ENCODE measurements at regions not wholly inside any gene's neighbourhood (a gene's known extent, or its start where the extent isn't known, plus 50 kb on each side); places are given as distances from the start of the nearest gene placed in this dataset.

GRCh38 chr2:78873526-78873925 lies 152.0 kb upstream of the REG3G start:
- no peak for DNase-seq

DNA sequence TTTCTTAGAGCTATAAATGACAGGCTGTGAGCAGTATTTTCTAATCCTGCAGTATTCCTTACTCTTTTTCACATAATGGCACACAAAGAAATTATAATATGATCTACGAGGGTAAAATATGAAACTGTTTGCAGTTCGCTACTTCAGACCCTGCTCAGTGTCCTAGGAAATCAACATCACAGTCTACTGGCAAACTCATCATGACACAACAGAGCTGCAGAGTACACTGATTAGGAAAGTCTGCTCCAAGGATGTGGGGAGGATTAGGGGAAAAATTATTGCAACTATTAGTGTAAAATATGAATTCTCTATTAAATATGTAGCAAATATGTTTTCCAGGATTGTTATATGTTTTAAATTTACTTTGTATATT lies 149.2 kb upstream of the REG3G start:
- DNase-seq, result no peak

DNA sequence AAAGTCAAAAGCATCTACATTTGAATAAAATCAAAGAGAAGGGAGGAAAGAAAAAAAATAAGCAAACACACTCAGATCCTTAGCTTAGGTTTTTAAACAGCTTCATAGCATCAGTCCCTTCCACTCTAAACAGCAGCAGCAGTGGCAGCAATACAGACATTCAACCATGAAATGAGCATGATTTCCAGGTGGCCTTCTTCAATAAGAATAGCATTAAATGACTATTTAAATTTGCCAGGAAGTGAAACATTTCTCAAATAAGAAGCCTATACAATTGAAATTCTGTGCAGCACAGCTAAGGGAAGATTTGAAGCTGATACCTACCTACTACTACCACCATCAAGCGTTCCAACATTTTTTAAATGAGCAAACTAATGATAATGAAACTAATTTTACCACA lies 138.1 kb upstream of the REG3G start:
- DNase-seq, result no peak

- no peak for DNase-seq
Measured at GRCh38 chr2:78890935-78891334, 134.6 kb upstream of the REG3G start.

GRCh38 chr2:78892295-78892694 lies 133.2 kb upstream of the REG3G start:
- no peak for DNase-seq

DNA sequence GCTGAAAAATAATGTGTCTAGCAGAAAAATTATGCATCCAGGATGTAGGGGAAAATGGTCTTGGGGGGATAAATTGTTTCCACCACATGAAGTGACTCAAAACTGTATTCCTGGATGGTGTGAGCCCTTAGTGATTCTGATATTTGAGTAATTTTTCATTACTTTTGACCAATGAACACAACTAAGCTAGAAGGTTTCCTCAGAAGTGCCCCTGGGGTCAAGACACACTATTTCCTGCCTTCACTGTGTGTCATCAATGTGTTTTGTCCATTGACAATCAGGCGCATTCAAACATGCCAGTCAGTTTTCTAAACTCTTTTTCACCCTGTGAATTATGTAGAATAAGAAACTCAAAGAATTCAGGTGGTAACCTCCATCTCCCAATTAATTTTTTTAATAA lies 130.5 kb upstream of the REG3G start:
- DNase-seq, result no peak

- DNase-seq, result no peak
Measured at GRCh38 chr2:78896536-78896935, 129.0 kb upstream of the REG3G start.

DNA sequence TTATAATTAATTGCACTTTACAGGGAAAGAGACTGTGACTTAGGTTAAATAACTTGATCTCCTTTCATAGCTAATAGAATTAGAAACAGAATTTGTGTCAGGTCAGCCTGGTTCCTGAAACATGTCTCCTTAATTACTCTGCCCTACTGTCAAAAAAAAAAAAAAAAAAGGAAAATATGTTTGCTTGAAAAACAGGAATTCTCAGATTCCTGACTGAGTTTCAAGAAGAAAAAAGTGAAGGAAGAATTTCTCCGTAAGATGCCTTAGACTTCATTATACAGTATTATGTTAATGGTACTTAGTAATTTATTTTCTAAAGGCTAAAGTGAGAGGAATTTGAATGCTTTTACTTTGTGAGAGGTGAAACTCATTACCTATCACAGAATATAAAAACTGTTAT lies 118.4 kb upstream of the REG3G start:
- DNase-seq, result no peak

DNA sequence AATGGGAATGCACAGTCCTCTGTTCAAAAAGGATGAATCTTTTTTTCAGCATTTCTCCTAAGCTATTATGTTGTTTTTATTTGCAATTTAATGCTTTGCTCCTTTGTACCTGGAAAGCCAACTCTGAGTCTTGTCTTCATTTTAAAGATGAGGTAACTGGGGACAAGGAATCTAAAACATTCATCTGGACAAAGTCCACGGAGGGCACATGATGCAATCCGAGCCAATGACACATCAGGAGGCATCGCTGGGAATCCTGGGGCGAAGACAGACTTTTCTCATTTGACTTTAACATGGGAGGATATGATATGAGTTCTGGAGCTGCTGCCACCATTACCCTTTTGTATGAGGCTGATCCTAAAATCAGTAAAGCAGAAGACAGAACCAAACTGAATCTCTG lies 116.5 kb upstream of the REG3G start:
- DNase-seq, result no peak

GRCh38 chr2:78910376-78910775 lies 115.1 kb upstream of the REG3G start:
- no peak for DNase-seq

DNA sequence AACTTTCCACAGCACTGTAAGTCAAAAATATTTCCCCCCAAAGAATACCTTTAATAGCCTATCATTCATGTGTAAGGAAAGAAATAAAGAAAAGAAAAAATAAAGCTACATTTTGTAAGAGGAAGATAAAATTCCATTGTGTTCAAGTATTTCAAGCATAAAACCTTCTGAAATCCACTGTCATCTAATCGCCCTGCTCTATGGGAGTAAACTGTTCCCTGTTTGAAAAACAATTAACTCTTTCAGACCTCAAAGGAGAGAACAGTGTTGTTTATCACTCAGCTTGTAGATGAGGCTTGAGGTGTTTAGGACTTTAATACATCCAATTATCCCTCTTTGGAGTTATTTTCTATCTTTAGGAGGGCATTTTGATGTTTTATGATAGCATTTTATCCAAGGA lies 112.2 kb upstream of the REG3G start:
- no peak for DNase-seq

DNA sequence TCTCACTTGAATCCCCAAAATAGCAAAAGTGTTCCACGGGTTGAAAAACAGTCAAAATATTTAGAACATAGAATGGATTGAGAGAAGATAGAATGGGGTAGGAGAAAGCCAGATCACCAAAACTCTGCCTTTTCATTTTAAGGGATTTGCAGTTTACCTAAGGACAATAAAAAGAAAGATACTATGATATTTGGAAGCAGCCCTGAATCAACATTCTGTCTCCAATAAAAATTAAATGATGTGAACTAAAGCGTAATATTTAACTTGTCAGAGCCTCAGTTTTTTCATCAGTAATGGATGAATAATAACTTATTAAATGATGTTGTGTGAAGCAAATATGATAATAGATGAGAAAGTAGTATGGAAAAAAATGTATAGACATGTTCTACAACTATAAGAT lies 100.2 kb upstream of the REG3G start:
- DNase-seq, result no peak

- no peak for DNase-seq
Measured at GRCh38 chr2:78928502-78928901, 97.0 kb upstream of the REG3G start.

- no peak for DNase-seq
Measured at GRCh38 chr2:78940998-78941397, 84.5 kb upstream of the REG3G start.

- DNase-seq, result no peak
Measured at GRCh38 chr2:78941751-78942150, 83.8 kb upstream of the REG3G start.

GRCh38 chr2:78963881-78964280 lies 61.6 kb upstream of the REG3G start:
- no peak for DNase-seq

- no peak for DNase-seq
Measured at GRCh38 chr2:78967294-78967693, 58.2 kb upstream of the REG3G start.

- no peak for DNase-seq
Measured at GRCh38 chr2:78973630-78974029, 51.9 kb upstream of the REG3G start.

Data from NCI-H2171 treated with DMSO at 0.1 percent for 48 hours (cell line).